C4-2B (cell line): ENCODE measurements at regions not wholly inside any gene's neighbourhood (a gene's known extent, or its start where the extent isn't known, plus 50 kb on each side); places are given as distances from the start of the nearest gene placed in this dataset.

Source experiments
- H3K27ac ChIP-seq: fragments of 450-650 bp; 2 replicates; pipeline ENCODE4 v1.5.1; 2017
- ZFX ChIP-seq: fragments of 450-650 bp; IDR thresholded peaks from 2 replicates; pipeline ENCODE4 v1.6.1; 2017
- TF ChIP-seq, protein P1 (sequence below): fragments of 450-650 bp; conservative IDR thresholded peaks from 2 replicates; pipeline ENCODE4 v1.5.1; 2017; ENCODE audit warnings: mild to moderate bottlenecking

- no peak for TF ChIP-seq ZFX
- TF ChIP-seq, protein P1, sequence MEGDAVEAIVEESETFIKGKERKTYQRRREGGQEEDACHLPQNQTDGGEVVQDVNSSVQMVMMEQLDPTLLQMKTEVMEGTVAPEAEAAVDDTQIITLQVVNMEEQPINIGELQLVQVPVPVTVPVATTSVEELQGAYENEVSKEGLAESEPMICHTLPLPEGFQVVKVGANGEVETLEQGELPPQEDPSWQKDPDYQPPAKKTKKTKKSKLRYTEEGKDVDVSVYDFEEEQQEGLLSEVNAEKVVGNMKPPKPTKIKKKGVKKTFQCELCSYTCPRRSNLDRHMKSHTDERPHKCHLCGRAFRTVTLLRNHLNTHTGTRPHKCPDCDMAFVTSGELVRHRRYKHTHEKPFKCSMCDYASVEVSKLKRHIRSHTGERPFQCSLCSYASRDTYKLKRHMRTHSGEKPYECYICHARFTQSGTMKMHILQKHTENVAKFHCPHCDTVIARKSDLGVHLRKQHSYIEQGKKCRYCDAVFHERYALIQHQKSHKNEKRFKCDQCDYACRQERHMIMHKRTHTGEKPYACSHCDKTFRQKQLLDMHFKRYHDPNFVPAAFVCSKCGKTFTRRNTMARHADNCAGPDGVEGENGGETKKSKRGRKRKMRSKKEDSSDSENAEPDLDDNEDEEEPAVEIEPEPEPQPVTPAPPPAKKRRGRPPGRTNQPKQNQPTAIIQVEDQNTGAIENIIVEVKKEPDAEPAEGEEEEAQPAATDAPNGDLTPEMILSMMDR, result no peak
- no peak overlapping the region for H3K27ac ChIP-seq
These were observed 189.6 kb upstream of the THBS1 start for GRCh38 chr15:39391230-39391629.

- H3K27ac ChIP-seq, result no peak overlapping the region
- TF ChIP-seq, protein P1, result no peak
- no peak for TF ChIP-seq ZFX
These were observed 188.3 kb upstream of the THBS1 start for GRCh38 chr15:39392469-39393047.

DNA sequence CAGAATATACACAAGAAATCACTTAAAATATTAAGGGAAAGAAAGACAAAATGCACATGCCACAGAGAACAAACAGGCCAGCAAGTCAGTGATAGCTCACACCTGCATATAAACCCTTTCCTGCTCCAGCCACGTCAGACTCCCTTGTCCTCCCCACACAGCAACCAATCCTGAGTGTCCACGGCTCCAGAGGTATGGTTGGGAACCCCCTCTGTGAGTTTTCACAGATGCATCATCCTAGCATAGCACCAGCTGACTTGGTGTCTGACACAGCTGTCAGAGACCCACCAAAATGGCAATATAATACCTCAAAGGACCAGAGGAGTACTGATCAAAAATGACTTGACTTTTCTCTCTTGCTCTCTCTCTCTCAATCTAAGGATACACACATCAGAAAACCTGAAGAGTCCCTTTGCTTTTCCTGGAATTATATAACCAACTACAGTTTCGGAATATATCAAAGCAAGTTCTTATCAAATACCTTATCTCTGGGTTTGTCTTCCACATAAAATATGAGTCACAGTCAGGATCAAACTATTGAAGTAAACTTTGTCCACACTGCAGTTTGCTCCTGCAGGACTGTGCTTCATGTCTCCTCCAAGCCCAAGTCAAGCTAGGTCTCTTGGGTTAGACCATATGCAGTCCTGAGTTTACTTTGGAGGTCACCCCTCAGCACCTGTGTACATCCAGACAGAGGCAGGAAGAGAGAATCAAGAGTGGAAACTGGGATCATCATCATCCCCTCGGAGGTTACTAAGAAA is 187.1 kb upstream of the THBS1 start:
- TF ChIP-seq ZFX, result no peak
- TF ChIP-seq, protein P1, result no peak
- H3K27ac ChIP-seq, result peak overlapping the region; percentile 91

GRCh38 chr15:39394496-39394895 is 186.4 kb upstream of the THBS1 start:
- TF ChIP-seq, protein P1, result no peak
- TF ChIP-seq ZFX, result no peak
- peak overlapping the region; percentile 91; the same call in 1 of the 2 replicates for H3K27ac ChIP-seq

DNA sequence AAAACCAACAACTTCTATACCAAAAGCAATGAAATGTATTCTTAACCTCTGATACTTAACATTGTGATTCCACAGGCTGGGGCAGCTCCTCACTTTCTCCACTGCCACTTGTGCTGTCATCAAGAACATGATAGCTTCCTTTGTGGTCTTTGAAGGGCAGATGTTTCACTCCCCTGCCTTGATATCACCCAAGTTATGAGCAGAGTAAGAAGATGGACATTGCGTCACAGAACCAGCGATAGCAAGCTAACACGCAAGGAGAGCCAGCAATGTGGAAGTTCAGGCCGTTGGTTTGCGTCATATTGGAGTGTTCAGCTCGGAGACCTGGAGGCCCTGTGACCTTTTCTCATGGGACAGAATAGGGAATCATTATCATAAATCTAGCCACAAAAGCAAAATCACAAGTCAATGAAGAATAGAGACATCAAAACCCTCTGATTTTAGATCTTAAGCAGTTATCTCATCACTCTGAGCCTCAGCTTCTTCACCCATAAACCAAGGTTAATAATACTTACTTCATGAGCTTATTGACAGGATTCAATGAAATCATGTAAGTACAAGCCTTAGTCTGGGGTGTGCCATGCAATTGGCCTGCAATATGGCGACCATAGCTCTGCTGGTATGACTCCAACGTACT is 183.8 kb upstream of the THBS1 start:
- TF ChIP-seq, protein P1, result no peak
- TF ChIP-seq ZFX, result no peak
- no peak overlapping the region for H3K27ac ChIP-seq

GRCh38 chr15:39397883-39398282 is 183.0 kb upstream of the THBS1 start:
- H3K27ac ChIP-seq, result no peak overlapping the region
- no peak for TF ChIP-seq ZFX
- TF ChIP-seq, protein P1, result no peak

DNA sequence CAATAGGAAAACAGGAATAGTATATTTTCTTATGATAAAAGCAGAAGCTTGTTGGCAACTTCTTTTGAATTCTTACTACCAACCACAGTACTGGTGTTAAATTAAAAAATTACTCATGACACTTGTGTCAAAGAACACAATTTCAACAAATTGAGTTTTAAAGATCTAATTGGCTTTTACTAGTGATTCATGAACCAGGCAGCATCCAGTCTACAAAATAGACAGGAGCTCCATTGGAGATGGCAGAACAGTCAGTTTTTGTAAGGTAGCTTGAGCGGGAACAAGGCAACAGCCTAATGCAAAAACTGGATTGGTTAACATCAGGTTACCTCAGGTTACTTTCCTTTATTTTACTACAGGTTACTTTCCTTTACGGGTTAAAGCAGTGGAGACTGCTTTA is 181.3 kb upstream of the THBS1 start:
- no peak for TF ChIP-seq ZFX
- TF ChIP-seq, protein P1, result no peak

More for the DNA sequence above, 181.3 kb upstream of the THBS1 start:
- H3K27ac ChIP-seq, result no peak overlapping the region; the same call in 1 of the 2 replicates
